Fibroblast of lung (primary cell): ENCODE measurements at regions not wholly inside any gene's neighbourhood (a gene's known extent, or its start where the extent isn't known, plus 50 kb on each side); places are given as distances from the start of the nearest gene placed in this dataset.

Source experiments
- DNase-seq, 2 donors: peaks; one replicate each; pipeline versions ENCODE4 v3.0.0 to v3.0.0-alpha.2; 2010; ENCODE audit warnings: low read depth in 2 of 2
- H2AFZ ChIP-seq: 2 replicates; pipeline ENCODE4 v1.5.1; 2012; ENCODE audit warnings: low read length, control low read depth, inconsistent platforms
- H3K27ac ChIP-seq: 2 replicates; pipeline ENCODE4 v1.5.1; 2011; ENCODE audit warnings: low read length, control low read depth; ENCODE audit not compliant: insufficient read depth
- H3K27me3 ChIP-seq: 2 replicates; pipeline ENCODE4 v1.5.1; 2011; ENCODE audit warnings: mild to moderate bottlenecking, low read length; ENCODE audit not compliant: control insufficient read depth, insufficient read depth
- H3K36me3 ChIP-seq: 2 replicates; pipeline ENCODE4 v1.5.1; 2011; ENCODE audit warnings: low read length; ENCODE audit not compliant: control insufficient read depth, insufficient read depth
- H3K4me1 ChIP-seq: 2 replicates; pipeline ENCODE4 v1.5.1; 2011; ENCODE audit warnings: low read length; ENCODE audit not compliant: control insufficient read depth, insufficient read depth; ENCODE audit errors: extremely low read depth
- H3K4me2 ChIP-seq: 2 replicates; pipeline ENCODE4 v1.5.1; 2011; ENCODE audit warnings: low read length, control low read depth; ENCODE audit not compliant: insufficient read depth; ENCODE audit errors: extremely low read depth
- H3K4me3 ChIP-seq, 4 experiments: fragments of 200-600 bp in 1 of 4; sonication (generic) in 1 of 4; replicated peaks in 1 of 4; 2 replicates each; pipeline ENCODE4 v1.5.1; 2011 to 2016; ENCODE audit warnings: low read length in 4 of 4, low read depth in 3 of 4, mild to moderate bottlenecking in 3 of 4, control low read depth in 2 of 4, inconsistent platforms in 1 of 4, mixed read lengths in 1 of 4; ENCODE audit not compliant: insufficient read depth in 1 of 4; ENCODE audit errors: control extremely low read depth in 1 of 4
- H3K79me2 ChIP-seq: 2 replicates; pipeline ENCODE4 v1.5.1; 2012; ENCODE audit warnings: mild to moderate bottlenecking, low read length, inconsistent platforms; ENCODE audit not compliant: control insufficient read depth, insufficient read depth
- H3K9ac ChIP-seq: 2 replicates; pipeline ENCODE4 v1.5.1; 2011; ENCODE audit warnings: mild to moderate bottlenecking, low read length, control low read depth; ENCODE audit not compliant: insufficient read depth
- H3K9me3 ChIP-seq: 2 replicates; pipeline ENCODE4 v1.5.1; 2012; ENCODE audit warnings: low read depth, low read length; ENCODE audit not compliant: control insufficient read depth, insufficient read depth
- H4K20me1 ChIP-seq: 2 replicates; pipeline ENCODE4 v1.5.1; 2011; ENCODE audit warnings: low read length; ENCODE audit not compliant: control insufficient read depth, insufficient read depth; ENCODE audit errors: extremely low read depth
- CTCF ChIP-seq, 2 donors: IDR thresholded peaks in 1 of 2; conservative IDR thresholded peaks in 1 of 2; 1 replicate in 1 of 2; 2 replicates in 1 of 2; pipeline ENCODE4 v1.5.1; 2011 to 2012; ENCODE audit warnings: low read length in 2 of 2, control low read depth in 1 of 2, inconsistent platforms in 1 of 2, low read depth in 1 of 2, mild to moderate bottlenecking in 1 of 2
- EZH2 ChIP-seq: IDR thresholded peaks from 2 replicates; pipeline ENCODE4 v1.5.1; 2012; ENCODE audit warnings: low read length, control low read depth, mild to moderate bottlenecking; ENCODE audit errors: missing control alignments

- Histone ChIP-seq H3K9me3 (no peaks in the 10 kb centered on the region), H3K4me1 (no peaks in the 10 kb centered on the region), H3K27ac (no peak overlapping the region), H3K9ac (no peak overlapping the region), H4K20me1 (no peaks in the 10 kb centered on the region), H3K4me2 (no peak overlapping the region), H3K36me3 (no peaks in the 10 kb centered on the region), H3K79me2 (no peaks in the 10 kb centered on the region), H2AFZ (no peak overlapping the region), H3K4me3 (no peak overlapping the region), H3K27me3 (no peaks in the 10 kb centered on the region)
- no peak for DNase-seq
- TF ChIP-seq EZH2 (no peak), CTCF (conservative IDR thresholded peaks at IDR 0.05 in 1 of 2, IDR thresholded peaks at IDR 0.05 in 1 of 2; ENCODE audit: low read depth in 1 of 2, low read length in 2 of 2) (no peak)
These were observed 324.4 kb downstream of the NDFIP2 start for GRCh38 chr13:79805317-79805716.

- H3K9ac ChIP-seq: no peak overlapping the region
- no peak overlapping the region for H3K4me3 ChIP-seq
- H3K79me2 ChIP-seq: no peaks in the 10 kb centered on the region
- H2AFZ ChIP-seq: no peak overlapping the region
- H3K9me3 ChIP-seq: no peaks in the 10 kb centered on the region
- H3K36me3 ChIP-seq: no peaks in the 10 kb centered on the region
- no peaks in the 10 kb centered on the region for H3K27me3 ChIP-seq
- no peak overlapping the region for H3K27ac ChIP-seq
- DNase-seq: no peak
- H3K4me1 ChIP-seq: no peaks in the 10 kb centered on the region
- no peak for TF ChIP-seq CTCF (conservative IDR thresholded peaks at IDR 0.05 in 1 of 2, IDR thresholded peaks at IDR 0.05 in 1 of 2; ENCODE audit: low read depth in 1 of 2, low read length in 2 of 2)
- TF ChIP-seq EZH2: no peak
- H3K4me2 ChIP-seq: no peak overlapping the region
- no peaks in the 10 kb centered on the region for H4K20me1 ChIP-seq
These were observed 323.0 kb downstream of the NDFIP2 start for GRCh38 chr13:79803989-79804388.

GRCh38 chr13:79803296-79803695 lies 322.3 kb downstream of the NDFIP2 start:
- Histone ChIP-seq H3K4me1 (no peaks in the 10 kb centered on the region), H3K9me3 (no peaks in the 10 kb centered on the region), H2AFZ (no peak overlapping the region), H3K79me2 (no peaks in the 10 kb centered on the region), H3K4me3 (no peak overlapping the region), H3K27me3 (no peaks in the 10 kb centered on the region), H3K4me2 (no peak overlapping the region), H3K36me3 (no peaks in the 10 kb centered on the region), H4K20me1 (no peaks in the 10 kb centered on the region), H3K27ac (no peak overlapping the region), H3K9ac (no peak overlapping the region)
- no peak for TF ChIP-seq EZH2
- TF ChIP-seq CTCF (conservative IDR thresholded peaks at IDR 0.05 in 1 of 2, IDR thresholded peaks at IDR 0.05 in 1 of 2; ENCODE audit: low read depth in 1 of 2, low read length in 2 of 2): no peak
- no peak for DNase-seq
